ENCODE measurements at regions not wholly inside any gene's neighbourhood (a gene's known extent, or its start where the extent isn't known, plus 50 kb on each side); places are given as distances from the start of the nearest gene placed in this dataset.

GRCh38 chr21:24869862-24870261, 737.4 kb downstream of the MRPL39 start:
- TF ChIP-seq CTCF (IDR thresholded peaks at IDR 0.05) (no peak), POLR2A (IDR thresholded peaks at IDR 0.05) (no peak)
